Spleen (tissue), 11 donors: ENCODE measurements at regions not wholly inside any gene's neighbourhood (a gene's known extent, or its start where the extent isn't known, plus 50 kb on each side); places are given as distances from the start of the nearest gene placed in this dataset.

Experiments used
- DNase-seq: peaks from one replicate; pipeline ENCODE4 v3.0.0-alpha.2; 2020
- H3K27ac ChIP-seq, 8 donors: fragments of 200-600 bp; sonication (generic) in 7 of 8; 1 replicate in 4 of 8; 2 replicates in 4 of 8; pipeline versions ENCODE4 v1.5.0 to v1.8.0; 2016 to 2021; ENCODE audit warnings: inconsistent platforms in 4 of 8, mild to moderate bottlenecking in 4 of 8, moderate library complexity in 1 of 8
- H3K27me3 ChIP-seq, 7 donors: fragments of 200-600 bp; sonication (generic) in 6 of 7; replicated peaks in 1 of 7; 1 replicate in 4 of 7; 2 replicates in 3 of 7; pipeline versions ENCODE4 v1.5.0 to v1.8.0; 2016 to 2021; ENCODE audit warnings: inconsistent platforms in 3 of 7, mild to moderate bottlenecking in 1 of 7
- H3K36me3 ChIP-seq, 6 donors: fragments of 200-600 bp; sonication (generic) in 5 of 6; 1 replicate in 4 of 6; 2 replicates in 2 of 6; pipeline versions ENCODE4 v1.5.0 to v1.8.0; 2016 to 2021; ENCODE audit warnings: inconsistent platforms in 2 of 6
- H3K4me1 ChIP-seq, 6 donors: fragments of 200-600 bp; sonication (generic) in 5 of 6; 1 replicate in 3 of 6; 2 replicates in 3 of 6; pipeline versions ENCODE4 v1.5.0 to v1.8.0; 2016 to 2021; ENCODE audit warnings: inconsistent platforms in 3 of 6
- H3K4me3 ChIP-seq, 8 donors: fragments of 200-600 bp; sonication (generic) in 7 of 8; 1 replicate in 4 of 8; 2 replicates in 4 of 8; pipeline versions ENCODE4 v1.5.0 to v1.8.0; 2016 to 2021; ENCODE audit warnings: inconsistent platforms in 4 of 8, mild to moderate bottlenecking in 4 of 8, moderate library complexity in 2 of 8
- H3K9me3 ChIP-seq, 8 donors: fragments of 200-600 bp; sonication (generic) in 7 of 8; 1 replicate in 4 of 8; 2 replicates in 4 of 8; pipeline versions ENCODE4 v1.5.0 to v1.8.0; 2016 to 2021; ENCODE audit warnings: inconsistent platforms in 4 of 8
- CTCF ChIP-seq, 11 experiments: fragments of 200-600 bp in 7 of 11; fragments of 450-650 bp in 4 of 11; sonication (generic) in 4 of 11; IDR thresholded peaks in 8 of 11; conservative IDR thresholded peaks in 3 of 11; 1 replicate in 7 of 11; 2 replicates in 4 of 11; pipeline versions ENCODE4 v1.4.0 to v1.8.0; 2016 to 2021; ENCODE audit warnings: antibody characterized with exemption in 11 of 11, inconsistent platforms in 4 of 11, mild to moderate bottlenecking in 1 of 11
- POLR2A ChIP-seq, 3 donors: fragments of 450-650 bp; IDR thresholded peaks; one replicate each; pipeline ENCODE4 v1.5.1; 2017; ENCODE audit warnings: antibody characterized with exemption in 3 of 3, mild to moderate bottlenecking in 1 of 3
- POLR2AphosphoS5 ChIP-seq, 3 donors: sonication (generic); formaldehyde crosslinking; IDR thresholded peaks; one replicate each; pipeline ENCODE4 v1.5.1; 2017; ENCODE audit warnings: antibody characterized with exemption in 3 of 3
- WGBS, 5 donors: extraction: QIAGEN DNeasy Blood & Tissue Kit in 3 of 5; methylation state at CpG; one replicate each; pipeline versions ENCODE4 v1.1.5 to v1.1.7; 2013 to 2018; 5-methylcytosine and 5-hydroxymethylcytosine counted together
- intact Hi-C: fragments of 100-400 bp; cut with DNase I; formaldehyde crosslinking; loops from one replicate; pipeline ENCODE4 v1.15.0; 2023; ENCODE audit warnings: low total_unique reads
- donor health status: healthy with polysubstance abuse.
- donor health status: DM: no; HTN: no; CAD: no; lungs with moderate emphysema.
- donor health status: DM: no; HTN: no; CAD: no.
- donor health status: Bipolar disorder and iron deficiency.
- donor health status: healthy.
- donor health status: DM: no; HTN: no; CAD: no.
- donor health status: DM: yes; HTN: yes; CAD: no.

- Histone ChIP-seq H3K27me3 (no peaks in the 10 kb centered on the region), H3K27ac (no peak overlapping the region), H3K36me3 (no peaks in the 10 kb centered on the region), H3K4me1 (no peaks in the 10 kb centered on the region), H3K9me3 (peaks cover 0 to 6% (median 0%) of the 10 kb centered on the region in 8 donors), H3K4me3 (no peak overlapping the region)
- intact Hi-C loops = no loop called here
- TF ChIP-seq POLR2AphosphoS5 (IDR thresholded peaks at IDR 0.05) = no peak
- TF ChIP-seq POLR2A (IDR thresholded peaks at IDR 0.05) = no peak
- no peak for TF ChIP-seq CTCF (IDR thresholded peaks at IDR 0.05 in 8 of 11, conservative IDR thresholded peaks at IDR 0.05 in 3 of 11)
- no peak for DNase-seq
- WGBS, 5 donors = 70 to 90% (median 81%) methylated on average over 2 of the region's 2 CpGs
Observed at GRCh38 chr4:17068392-17068791, 169.9 kb upstream of the LDB2 start.

- H3K27ac ChIP-seq = no peak overlapping the region
Observed at GRCh38 chr4:17066972-17067371, 168.5 kb upstream of the LDB2 start.

GRCh38 chr4:17066236-17066635, 167.8 kb upstream of the LDB2 start:
- H3K36me3 ChIP-seq = no peaks in the 10 kb centered on the region
- no peak overlapping the region for H3K27ac ChIP-seq
- no peak for TF ChIP-seq POLR2AphosphoS5 (IDR thresholded peaks at IDR 0.05)
- TF ChIP-seq CTCF (IDR thresholded peaks at IDR 0.05 in 8 of 11, conservative IDR thresholded peaks at IDR 0.05 in 3 of 11) = no peak
- no peak for TF ChIP-seq POLR2A (IDR thresholded peaks at IDR 0.05)
- intact Hi-C loops = no loop called here
- no peak for DNase-seq
- 61 to 76% (median 69%) methylated on average over 1 of the region's 1 CpG for WGBS, 5 donors
- no peaks in the 10 kb centered on the region for H3K27me3 ChIP-seq
- H3K4me3 ChIP-seq = no peak overlapping the region
- H3K4me1 ChIP-seq = no peaks in the 10 kb centered on the region
- H3K9me3 ChIP-seq = peaks cover 0 to 6% (median 0%) of the 10 kb centered on the region in 8 donors

More at GRCh38 chr4:17066972-17067371, 168.5 kb upstream of the LDB2 start:
- Histone ChIP-seq H3K4me3 (no peak overlapping the region), H3K4me1 (no peaks in the 10 kb centered on the region), H3K9me3 (peaks cover 0 to 6% (median 0%) of the 10 kb centered on the region in 8 donors), H3K36me3 (no peaks in the 10 kb centered on the region), H3K27me3 (no peaks in the 10 kb centered on the region)
- no peak for DNase-seq
- intact Hi-C loops = no loop called here
- TF ChIP-seq POLR2AphosphoS5 (IDR thresholded peaks at IDR 0.05) (no peak), CTCF (IDR thresholded peaks at IDR 0.05 in 8 of 11, conservative IDR thresholded peaks at IDR 0.05 in 3 of 11) (no peak), POLR2A (IDR thresholded peaks at IDR 0.05) (no peak)
- 75 to 89% (median 81%) methylated on average over 4 of the region's 4 CpGs for WGBS, 5 donors

- Histone ChIP-seq H3K36me3 (no peaks in the 10 kb centered on the region), H3K9me3 (peaks cover 0 to 6% (median 0%) of the 10 kb centered on the region in 8 donors), H3K27me3 (no peaks in the 10 kb centered on the region), H3K27ac (no peak overlapping the region), H3K4me3 (no peak overlapping the region), H3K4me1 (no peaks in the 10 kb centered on the region)
- intact Hi-C loops = no loop called here
- TF ChIP-seq POLR2A (IDR thresholded peaks at IDR 0.05) (no peak), POLR2AphosphoS5 (IDR thresholded peaks at IDR 0.05) (no peak), CTCF (IDR thresholded peaks at IDR 0.05 in 8 of 11, conservative IDR thresholded peaks at IDR 0.05 in 3 of 11) (no peak)
- DNase-seq = no peak
- WGBS, 5 donors = 72 to 95% (median 91%) methylated on average over 2 of the region's 2 CpGs
Observed at GRCh38 chr4:17065821-17066220, 167.4 kb upstream of the LDB2 start.
